Activated CD8-positive, alpha-beta T cell treated with anti-CD3 and anti-CD28 coated beads for 36 hours (primary cell): ENCODE measurements at regions not wholly inside any gene's neighbourhood (a gene's known extent, or its start where the extent isn't known, plus 50 kb on each side); places are given as distances from the start of the nearest gene placed in this dataset.

Source experiments
- ATAC-seq: fragments of 200-7000 bp; cut with Tn5 transposase; one replicate; pipeline ENCODE4 v1.10.0; 2021; ENCODE audit warnings: mild to moderate bottlenecking, moderate library complexity
- CTCF ChIA-PET: fragments of 350-600 bp; sonication (Branson Sonifier 250); formaldehyde crosslinking; loops from one replicate; lab custom pipeline; 2021; ENCODE audit warnings: antibody characterized with exemption; lab: Charles Lee
- POLR2A ChIA-PET: fragments of 350-600 bp; sonication (Branson Sonifier 250); formaldehyde crosslinking; loops from one replicate; lab custom pipeline; 2021; ENCODE audit warnings: antibody characterized with exemption; lab: Charles Lee
- DNase-seq: peaks from one replicate; pipeline ENCODE4 v3.0.0-alpha.2; 2020
- H3K27ac Mint-ChIP-seq: one replicate; pipeline ENCODE4 v1.8.0; 2021; ENCODE audit warnings: mild to moderate bottlenecking, mixed read lengths
- H3K27me3 Mint-ChIP-seq: one replicate; pipeline ENCODE4 v1.8.0; 2021; ENCODE audit warnings: mixed read lengths
- H3K36me3 Mint-ChIP-seq: one replicate; pipeline ENCODE4 v1.8.0; 2021; ENCODE audit warnings: low read depth, mixed read lengths
- H3K4me1 Mint-ChIP-seq: one replicate; pipeline ENCODE4 v1.8.0; 2021; ENCODE audit warnings: low read depth, mixed read lengths
- H3K4me3 Mint-ChIP-seq: one replicate; pipeline ENCODE4 v1.8.0; 2021; ENCODE audit warnings: mild to moderate bottlenecking, moderate library complexity, mixed read lengths
- H3K9me3 Mint-ChIP-seq: one replicate; pipeline ENCODE4 v1.8.0; 2021; ENCODE audit warnings: mixed read lengths
- CTCF ChIP-seq: fragments of 200-600 bp; IDR thresholded peaks from one replicate; pipeline ENCODE4 v1.8.0; 2022; ENCODE audit warnings: antibody characterized with exemption, mild to moderate bottlenecking
- intact Hi-C: fragments of 100-400 bp; cut with micrococcal nuclease; formaldehyde crosslinking; loops from one replicate; pipeline ENCODE4 v1.10.0; 2022

- peaks cover 2% of the 10 kb centered on the region for H3K36me3 Mint-ChIP-seq
- ChIA-PET CTCF (no interaction called here), POLR2A (no interaction called here)
- no peak overlapping the region for H3K4me3 Mint-ChIP-seq
- ATAC-seq = no peak
- H3K27me3 Mint-ChIP-seq = peaks cover 1% of the 10 kb centered on the region
- H3K27ac Mint-ChIP-seq = no peak overlapping the region
- H3K4me1 Mint-ChIP-seq = no peaks in the 10 kb centered on the region
- no peak for DNase-seq
- no peak for TF ChIP-seq CTCF
- intact Hi-C loops = no loop called here
- peaks cover 5% of the 10 kb centered on the region for H3K9me3 Mint-ChIP-seq
These were observed 56.3 kb upstream of the BRD7 start for GRCh38 chr16:50425044-50425443.

GRCh38 chr16:50422926-50423325 is 54.1 kb upstream of the BRD7 start:
- ChIA-PET POLR2A (no interaction called here), CTCF (no interaction called here)
- intact Hi-C loops = no loop called here
- no peak for ATAC-seq
- H3K36me3 Mint-ChIP-seq = peaks cover 9% of the 10 kb centered on the region
- no peak overlapping the region for H3K27ac Mint-ChIP-seq
- TF ChIP-seq CTCF = no peak
- no peaks in the 10 kb centered on the region for H3K4me1 Mint-ChIP-seq
- peaks cover 1% of the 10 kb centered on the region for H3K27me3 Mint-ChIP-seq
- no peak overlapping the region for H3K4me3 Mint-ChIP-seq
- no peak for DNase-seq
- H3K9me3 Mint-ChIP-seq = peaks cover 21% of the 10 kb centered on the region

GRCh38 chr16:50419116-50419515 is 50.3 kb upstream of the BRD7 start:
- no peak for ATAC-seq
- H3K9me3 Mint-ChIP-seq = peaks cover 37% of the 10 kb centered on the region
- no peak overlapping the region for H3K27ac Mint-ChIP-seq
- no peaks in the 10 kb centered on the region for H3K4me1 Mint-ChIP-seq
- TF ChIP-seq CTCF = no peak
- no peak overlapping the region for H3K4me3 Mint-ChIP-seq
- ChIA-PET POLR2A (interaction anchor here (0.7 kb wide), 1 partner anchor 23 kb away, joined by 3 read pairs; no protein-coding TSS in a partner anchor), CTCF (interaction anchor here (1.2 kb wide), 1 partner anchor 208 kb away, joined by 3 read pairs; no protein-coding TSS in a partner anchor)
- no peaks in the 10 kb centered on the region for H3K27me3 Mint-ChIP-seq
- intact Hi-C loops = no loop called here
- H3K36me3 Mint-ChIP-seq = peaks cover 15% of the 10 kb centered on the region
- no peak for DNase-seq
